COLO668 (cell line): ENCODE measurements at regions not wholly inside any gene's neighbourhood (a gene's known extent, or its start where the extent isn't known, plus 50 kb on each side); places are given as distances from the start of the nearest gene placed in this dataset.

Experiments used
- DNase-seq: peaks from one replicate; lab custom pipeline; 2025; ENCODE audit not compliant: unreplicated experiment; lab: John Stamatoyannopoulos, UW

DNA sequence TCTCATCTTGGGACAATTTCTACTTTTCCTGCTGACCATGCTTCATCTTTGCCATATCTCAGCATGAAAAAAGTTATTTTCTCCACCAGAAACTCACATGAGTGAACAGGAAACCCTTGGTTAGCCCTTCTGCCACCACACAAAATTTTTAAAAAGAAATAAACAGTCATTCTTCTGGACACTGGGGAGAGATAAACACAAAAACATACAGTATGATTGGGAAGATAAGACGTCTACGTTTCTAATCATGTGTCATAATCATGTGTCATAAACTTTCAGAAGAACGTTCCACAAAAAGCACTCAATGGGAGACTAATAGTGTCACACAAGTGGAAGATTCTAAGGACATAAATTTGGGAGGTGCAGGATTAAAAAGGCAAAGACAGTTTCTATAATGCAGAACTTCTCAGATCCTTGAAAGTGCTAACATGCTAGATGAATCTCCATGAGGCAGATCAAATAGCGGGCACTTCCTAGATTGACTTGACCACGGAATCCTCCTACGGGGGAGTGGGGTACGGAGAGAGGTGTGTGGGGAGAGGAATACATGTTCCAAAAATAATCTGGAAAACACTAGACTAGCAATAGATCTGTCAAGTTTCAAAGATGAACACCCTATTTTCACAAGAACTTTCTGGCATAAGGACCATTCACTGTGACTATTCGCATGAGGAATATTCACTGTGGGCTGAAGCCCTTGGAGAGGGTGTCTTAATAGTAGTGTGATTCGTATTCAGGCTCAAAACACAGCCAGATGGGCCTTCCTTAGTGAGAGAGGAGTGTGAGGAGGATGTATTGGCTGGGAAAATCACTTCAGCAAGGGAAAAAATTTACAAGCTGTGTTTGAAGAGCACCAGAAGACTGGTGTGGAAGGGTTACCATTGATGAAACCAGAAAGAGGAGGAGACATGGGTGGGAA, 206.7 kb downstream of the SETD4 start:
- no peak for DNase-seq

DNA sequence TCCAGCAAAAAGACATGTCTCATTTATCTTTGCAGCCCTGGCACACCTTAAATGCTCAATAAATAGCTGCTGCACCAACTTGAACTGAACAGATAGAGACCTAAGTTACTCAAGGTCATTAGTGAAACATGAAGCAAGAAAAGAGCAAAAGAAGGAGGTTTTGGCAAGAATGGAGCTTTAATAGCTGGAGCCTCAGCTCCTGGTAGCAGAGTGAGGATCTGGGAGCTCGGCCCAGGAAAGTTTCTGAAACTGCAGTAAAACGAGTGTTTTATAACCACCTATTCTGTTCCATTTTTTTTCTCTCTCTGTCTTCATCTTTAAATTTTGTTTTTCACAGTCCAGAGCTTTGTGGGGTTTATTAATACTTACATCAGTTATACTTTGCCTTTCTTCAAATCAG, 207.5 kb downstream of the SETD4 start:
- no peak for DNase-seq

DNA sequence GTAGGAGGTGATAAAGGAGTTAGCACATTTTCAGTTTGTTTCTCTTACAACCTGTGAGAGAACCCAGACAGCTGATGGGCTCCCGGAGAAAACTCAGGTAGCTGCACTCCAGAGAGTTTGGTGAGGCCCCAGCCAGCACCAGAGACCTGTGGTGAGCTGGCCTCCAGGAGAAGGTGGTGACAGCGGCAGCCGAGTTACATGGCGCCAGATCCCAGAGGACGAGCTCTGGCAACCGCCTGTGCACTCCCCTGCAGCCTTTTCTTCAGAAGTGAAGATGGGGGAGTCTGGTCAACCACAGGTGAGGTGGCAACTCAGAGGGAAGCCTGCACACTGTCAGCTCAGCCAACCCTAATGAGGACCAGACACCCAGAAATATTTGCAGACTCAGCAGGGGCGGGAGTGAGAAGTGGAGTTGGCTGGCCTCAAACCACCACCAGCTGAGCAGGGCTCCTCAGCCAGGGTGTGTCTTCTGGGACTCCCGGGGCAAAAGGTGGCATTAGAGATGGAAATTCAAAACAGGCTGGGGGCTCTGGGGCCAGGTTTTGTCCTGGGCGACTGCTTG, 209.7 kb downstream of the SETD4 start:
- DNase-seq, result no peak

DNA sequence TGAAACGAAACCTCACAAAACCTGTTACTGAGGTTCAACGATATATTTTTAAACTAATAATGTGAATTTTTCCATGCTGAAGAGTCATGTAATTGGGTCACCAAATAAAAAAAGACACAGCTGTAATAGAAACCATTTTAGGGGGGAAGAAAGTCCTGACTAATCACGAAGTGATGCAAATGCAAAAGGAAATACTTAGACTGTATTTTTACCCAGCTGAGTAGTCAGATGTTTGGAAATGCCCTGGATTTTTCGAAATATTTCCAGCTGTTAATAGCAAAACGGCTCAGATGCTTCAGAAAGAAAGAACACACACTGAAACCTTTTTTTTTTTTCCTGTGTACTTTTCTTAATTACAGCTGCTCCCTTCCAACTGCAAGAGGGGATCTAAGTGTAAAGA, 210.3 kb downstream of the SETD4 start:
- no peak for DNase-seq

DNA sequence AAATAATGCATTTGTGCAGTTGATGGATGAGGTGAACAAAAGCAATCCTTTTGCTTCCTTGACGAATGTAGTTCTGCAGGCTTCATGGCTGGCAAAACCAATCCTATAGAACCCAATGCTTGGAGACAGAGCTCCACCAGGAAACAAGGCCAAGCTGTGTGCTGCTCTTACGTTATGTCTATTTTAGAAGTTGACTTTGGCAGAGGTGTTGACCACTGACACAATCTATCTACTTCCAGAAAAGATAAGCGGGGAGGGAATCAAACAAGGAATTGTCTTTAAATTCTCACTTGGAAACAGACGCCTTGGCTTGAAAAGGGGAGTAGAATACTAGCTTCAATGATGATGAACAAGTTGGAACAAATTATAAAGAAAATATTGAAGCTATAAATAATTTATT, 211.2 kb downstream of the SETD4 start:
- DNase-seq, result no peak

DNA sequence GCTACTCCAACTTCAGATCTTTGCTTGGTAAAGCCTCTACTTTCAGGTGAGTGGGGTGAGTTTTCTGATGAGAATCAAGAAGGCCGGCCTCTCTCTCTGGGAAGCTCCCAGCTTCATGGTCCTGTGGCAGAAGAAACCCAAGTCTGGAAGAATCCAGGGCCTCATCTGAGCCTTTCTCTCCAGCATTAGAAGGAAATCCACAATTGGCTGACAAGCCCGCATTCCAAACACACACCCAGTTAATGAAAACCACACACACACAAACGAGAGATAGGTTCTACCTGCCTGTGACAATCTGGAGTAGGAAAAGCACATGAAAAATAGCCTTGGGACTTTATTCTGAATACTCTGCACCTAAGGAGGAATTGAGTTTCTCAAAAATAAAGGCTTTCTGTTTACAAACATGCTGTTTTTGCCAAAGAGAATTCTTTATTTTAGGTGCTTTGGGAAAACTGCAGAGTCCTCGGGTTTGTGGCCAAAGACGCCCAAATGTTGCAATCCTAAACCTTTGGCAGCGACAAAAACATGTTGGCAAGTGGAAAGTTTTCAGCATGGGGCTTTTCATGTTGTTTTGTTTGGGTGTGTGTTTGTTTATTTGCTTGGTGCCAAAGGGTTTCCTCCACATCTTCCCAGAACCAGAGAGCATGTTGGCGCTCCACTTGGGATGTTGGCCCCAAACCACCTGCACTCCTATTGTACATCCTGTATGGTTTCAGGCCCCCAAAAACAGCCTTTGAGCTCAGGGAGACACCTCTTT, 216.2 kb downstream of the SETD4 start:
- no peak for DNase-seq

DNA sequence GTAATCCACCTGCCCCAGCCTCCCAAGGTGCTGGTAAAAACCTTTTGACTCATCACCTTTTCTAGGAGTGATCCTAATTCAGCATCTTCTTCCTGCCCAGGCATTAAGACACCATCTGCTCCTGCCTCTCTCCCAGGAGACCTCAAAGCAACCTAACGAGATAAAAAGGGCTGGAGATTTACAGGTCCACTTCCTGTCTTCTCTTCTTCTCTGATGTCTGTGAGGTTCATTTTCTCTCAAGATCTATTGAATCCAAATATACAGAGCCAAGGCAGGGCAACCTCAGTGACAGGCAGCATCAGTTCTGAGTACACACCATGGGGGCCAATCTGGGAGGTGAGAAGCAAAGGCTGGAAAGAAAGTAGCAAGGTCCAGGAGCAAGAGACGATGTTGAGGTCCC, 219.4 kb downstream of the SETD4 start:
- DNase-seq, result no peak

DNA sequence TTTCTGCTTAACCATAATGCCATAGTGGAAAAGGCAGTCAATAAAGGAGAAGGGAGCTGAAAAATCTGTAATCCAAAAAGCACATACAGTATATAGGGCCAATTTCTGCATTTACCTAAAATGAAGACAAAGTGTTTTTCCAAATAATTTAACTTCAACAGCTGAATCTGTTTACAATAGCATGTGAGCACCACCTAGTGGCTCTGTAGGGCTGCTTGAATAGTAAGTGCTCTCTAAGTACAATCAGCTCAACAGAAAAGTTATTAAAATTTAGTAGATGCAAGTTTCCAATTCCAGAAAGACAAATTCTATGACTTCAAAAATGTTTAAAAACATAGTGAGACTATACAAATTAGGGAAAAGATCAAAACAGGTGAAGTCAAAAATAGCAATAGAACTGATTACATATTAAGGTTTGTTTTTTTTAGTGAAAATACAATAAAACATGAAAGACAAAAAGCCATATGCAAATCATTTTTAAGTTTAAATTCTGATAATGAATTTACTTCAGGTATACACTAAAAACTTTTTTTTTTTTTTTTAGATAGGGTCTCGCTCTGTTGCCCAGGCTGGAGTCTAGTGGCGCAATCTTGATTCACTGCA, 220.0 kb downstream of the SETD4 start:
- DNase-seq, result peak; percentile 71

DNA sequence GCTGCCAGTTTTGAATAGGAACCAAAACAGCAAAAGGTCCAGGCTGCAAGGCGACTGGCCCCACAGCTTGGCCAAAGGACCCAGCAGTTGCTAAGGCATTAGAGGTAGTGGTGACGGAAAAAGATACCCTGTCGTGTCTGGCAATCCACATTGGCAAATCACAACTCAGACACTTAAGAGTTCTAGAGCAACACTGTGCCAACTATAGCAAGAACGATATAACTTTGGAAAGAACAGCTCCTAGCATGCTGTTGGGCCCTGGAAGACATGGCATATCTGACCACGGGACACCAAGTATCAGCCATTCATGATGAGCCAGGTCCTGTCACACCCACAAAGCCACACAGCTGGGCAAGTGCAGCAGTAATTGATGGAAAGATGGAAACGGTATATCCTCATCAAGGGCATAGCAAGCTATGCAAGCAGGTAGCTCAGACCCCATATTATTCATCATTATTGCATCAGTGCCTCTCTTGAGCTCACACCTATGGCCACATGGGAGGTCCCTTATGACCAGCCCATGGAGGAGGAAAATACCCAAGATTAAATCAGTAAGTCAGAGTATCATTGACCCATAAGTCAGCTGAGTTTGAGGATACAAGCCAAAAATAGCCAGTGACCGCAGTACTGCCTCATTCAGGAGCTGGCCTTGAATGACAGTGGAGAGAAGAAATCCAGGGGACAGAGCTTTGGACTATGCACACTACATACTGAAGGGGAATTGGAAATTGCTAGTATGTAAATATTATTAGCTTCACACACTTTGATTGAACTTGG, 221.2 kb downstream of the SETD4 start:
- no peak for DNase-seq

DNA sequence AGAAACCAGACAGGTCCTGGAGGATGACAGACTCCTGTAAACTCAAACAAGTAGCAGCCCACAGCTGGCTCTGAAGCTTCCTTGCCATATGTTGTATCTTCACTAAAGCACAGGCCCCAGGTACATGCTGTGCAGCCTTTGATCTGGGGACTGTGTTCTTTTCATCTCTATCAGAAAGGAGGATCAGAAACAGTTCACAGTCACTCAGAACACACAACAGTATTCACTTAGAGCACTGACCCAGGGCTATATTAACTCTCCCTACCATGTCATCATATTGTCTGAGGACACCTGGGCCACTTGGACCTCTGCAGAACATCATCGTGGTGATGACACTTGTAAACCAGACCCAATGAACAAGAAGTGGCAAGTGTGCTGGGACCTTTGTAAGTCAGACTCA, 222.0 kb downstream of the SETD4 start:
- DNase-seq, result no peak

DNA sequence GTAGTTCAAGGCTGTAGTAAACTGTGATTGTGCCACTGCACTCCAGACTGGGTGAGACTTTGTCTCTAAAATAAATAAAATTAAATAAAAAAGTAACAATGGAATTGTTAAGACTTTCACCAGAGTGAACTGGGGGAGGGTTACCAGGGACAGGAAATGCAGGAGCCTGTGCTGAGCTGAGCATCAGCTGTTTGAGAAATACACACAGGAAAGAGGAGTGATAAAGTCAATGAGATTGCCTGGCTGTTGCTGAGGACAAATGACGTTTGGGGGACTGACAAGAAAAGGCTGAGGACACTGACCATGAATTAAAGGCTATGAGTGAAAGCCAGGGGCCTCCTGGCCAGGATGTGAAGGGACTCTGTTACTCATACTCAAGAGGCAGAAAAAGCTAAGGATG, 226.3 kb downstream of the SETD4 start:
- no peak for DNase-seq

DNA sequence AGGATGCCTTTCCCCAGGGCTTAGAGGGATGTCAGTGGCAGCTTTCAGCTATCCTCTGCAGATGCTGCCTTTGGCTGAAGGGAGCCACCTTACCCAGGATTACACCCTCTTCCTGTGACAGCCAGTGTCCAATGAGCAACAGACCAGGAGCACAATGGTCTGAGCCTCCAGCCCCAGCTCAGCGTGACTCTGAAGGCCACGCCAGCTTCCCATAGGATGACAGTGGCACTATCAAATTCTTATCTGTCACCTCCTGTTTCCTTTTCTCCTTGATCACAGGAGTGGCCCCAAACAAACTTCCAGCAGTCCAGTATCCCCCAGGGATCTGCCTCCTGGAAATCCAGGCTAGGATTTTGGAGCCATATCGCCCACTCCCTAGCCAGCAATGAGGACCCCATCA, 226.9 kb downstream of the SETD4 start:
- DNase-seq, result no peak

DNA sequence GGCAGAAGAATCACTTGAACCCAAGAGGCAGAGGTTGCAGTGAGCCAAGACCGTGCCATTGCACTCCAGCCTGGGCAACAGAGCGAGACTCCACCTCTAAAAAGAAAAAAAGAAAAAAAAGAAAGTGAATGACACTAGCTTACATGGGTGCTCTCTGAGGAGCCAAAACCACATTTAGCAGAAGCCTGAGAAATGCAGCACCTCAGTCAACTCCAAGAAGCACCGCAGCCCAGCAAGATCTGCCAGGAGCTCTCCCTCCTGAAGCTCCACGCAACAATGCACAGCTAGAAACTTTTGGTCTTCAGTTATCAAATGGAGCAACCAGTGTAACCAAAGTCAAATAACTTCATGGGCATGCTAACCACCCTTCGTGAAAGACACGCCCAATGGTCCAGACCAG, 229.1 kb downstream of the SETD4 start:
- no peak for DNase-seq

DNA sequence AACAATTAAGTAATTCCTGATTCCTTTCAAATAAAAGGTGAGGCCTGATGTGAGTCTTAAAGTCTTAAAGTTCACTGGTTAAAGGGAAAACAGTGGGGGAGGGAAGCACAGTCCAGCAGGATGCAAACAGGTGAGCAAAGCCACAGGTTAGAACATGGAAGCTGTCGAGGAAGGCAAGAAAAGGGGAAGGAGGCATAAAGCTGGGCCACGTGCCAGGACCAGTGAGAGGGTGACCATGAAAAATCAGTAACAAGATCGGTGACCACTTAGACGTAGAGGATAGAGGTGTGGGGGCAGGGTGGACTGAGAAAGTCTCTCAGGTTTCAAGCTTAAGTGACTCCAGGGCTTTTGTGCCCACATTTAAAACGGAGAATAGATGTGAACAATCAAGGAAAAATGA, 231.3 kb downstream of the SETD4 start:
- DNase-seq, result peak; percentile 55

DNA sequence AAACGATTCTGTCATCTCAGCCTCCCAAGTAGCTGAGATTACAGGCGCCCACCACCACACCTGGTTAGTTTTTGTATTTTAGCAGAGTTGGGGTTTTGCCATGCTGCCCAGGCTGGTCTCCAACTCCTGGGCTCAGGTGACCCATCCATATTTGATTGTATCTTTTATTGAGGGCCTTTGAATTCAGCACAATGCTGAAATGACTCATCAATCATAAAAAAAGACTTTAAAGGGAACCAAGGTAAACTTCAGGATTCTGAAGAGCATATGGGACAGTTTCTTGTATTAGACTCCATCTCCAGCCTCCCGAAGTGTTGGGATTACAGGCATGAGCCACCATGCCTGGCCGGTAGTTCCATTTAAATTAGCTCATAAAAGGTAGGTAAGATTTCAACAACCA, 232.2 kb downstream of the SETD4 start:
- DNase-seq, result no peak

DNA sequence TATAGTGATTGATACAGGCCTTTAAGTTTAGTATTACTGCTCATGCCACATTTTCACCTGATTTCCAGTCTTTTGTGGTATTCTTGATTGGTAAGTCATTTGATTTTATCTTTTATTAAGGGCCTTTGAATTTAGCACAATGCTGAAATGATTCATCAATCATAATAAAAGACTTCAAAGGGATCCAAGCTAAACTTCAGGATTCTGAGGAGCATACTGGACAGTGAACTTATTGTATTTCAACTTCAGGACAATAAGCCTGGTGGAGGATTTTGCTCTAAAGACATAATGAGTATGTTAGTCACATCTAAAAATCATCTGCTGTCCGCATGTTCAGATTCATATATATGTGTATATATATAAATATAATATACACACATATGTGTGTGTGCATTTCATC, 233.3 kb downstream of the SETD4 start:
- no peak for DNase-seq

DNA sequence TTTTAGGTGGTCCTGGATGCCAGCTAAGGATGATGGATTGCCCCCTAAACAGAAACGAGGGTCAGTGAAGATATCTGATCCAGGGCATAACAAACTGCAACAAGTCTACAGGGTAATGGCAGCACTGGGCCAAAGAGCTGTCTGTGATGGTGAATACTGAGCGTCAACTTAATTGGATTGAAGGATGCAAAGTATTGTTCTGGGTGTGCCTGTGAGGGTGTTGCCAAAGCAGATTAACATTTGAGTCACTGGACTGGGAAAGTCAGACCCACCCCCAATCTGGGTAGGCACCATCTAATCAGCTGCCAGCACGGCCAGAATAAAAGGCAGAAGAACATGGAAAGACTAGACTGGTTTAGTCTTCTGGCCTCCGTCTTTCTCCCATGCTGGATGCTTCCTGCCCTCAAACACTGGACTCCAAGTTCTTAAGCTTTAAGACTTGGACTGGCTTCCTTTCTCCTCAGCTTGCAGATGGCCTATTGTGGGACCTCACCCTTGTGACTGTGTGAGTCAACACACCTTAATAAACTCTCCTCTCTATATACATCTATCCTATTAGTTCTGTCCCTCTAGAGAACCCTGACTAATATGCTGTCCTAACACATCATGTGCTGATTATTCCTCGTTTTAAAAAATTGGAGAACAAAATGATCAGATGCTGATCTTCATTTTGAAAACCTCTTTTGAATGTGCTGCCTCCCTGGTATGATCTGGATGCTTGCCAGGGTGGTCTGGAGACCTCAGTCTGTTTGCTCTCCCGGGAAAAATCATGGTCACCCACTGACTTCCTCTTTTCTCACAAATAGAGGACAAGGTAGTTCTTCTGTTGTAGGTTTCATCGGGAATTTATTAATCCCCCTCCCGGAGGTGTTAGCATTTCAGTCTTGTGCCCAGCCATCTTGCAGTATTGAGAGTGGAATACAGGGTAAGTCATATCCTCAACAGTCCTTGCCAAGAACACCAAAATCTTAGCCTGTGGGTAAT, 234.7 kb downstream of the SETD4 start:
- DNase-seq, result no peak

DNA sequence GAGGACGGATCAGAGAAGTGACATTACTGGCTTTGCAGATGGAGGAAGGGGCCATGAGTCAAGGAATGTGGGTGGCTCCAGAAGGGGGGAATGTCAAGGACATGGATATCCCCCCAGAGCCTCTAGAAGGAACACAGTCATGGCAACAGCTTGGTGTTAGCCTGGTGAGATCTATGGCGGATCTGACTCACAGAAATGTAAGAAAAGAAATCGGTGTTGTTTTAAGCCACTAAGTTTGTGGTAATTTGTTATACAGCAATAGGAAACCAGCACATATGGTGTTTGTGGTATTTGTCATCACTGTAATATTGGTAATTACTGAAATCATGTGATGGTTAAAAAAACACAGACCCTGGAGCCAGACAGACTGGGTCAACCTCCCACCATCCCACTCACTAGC, 236.2 kb downstream of the SETD4 start:
- no peak for DNase-seq

DNA sequence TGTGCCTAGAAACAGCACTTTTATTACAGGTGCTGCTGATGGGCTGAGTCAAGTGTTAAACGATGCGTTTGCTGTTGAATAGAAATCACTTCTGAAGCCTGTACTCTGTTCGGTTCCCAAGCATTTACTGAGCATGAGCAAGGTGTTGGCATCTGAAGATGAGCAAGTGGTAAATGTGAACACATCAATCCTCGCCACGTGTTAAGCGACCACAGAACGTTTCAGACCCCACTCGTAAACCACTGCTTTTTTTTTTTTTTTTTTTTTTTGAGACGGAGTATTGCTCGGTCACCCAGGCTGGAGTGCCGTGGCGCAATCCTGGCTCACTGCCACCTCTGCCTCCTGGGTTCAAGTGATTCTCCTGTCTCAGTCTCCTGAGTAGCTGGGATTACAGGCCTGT, 241.2 kb downstream of the SETD4 start:
- no peak for DNase-seq

DNA sequence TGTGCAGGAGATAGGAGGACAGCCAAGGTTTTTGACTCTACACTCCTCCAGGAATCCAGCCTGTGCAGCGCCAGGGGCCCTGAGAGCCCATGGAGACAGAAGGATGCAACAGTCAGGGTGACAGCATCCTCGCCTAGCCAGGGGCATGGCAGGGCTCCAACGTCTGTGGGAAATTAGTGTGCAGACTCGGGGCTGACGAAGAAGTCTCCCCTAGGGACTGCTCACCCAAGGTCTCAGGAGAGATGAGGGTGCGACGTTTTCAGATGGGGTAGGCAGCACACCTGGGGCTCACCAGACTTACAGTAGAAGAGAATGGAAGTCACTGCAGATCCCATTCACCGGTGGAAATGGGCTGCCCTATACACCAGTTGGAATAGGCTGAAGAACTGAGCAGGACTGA, 241.7 kb downstream of the SETD4 start:
- DNase-seq, result no peak
